ENCODE measurements at regions not wholly inside any gene's neighbourhood (a gene's known extent, or its start where the extent isn't known, plus 50 kb on each side); places are given as distances from the start of the nearest gene placed in this dataset.

DNA sequence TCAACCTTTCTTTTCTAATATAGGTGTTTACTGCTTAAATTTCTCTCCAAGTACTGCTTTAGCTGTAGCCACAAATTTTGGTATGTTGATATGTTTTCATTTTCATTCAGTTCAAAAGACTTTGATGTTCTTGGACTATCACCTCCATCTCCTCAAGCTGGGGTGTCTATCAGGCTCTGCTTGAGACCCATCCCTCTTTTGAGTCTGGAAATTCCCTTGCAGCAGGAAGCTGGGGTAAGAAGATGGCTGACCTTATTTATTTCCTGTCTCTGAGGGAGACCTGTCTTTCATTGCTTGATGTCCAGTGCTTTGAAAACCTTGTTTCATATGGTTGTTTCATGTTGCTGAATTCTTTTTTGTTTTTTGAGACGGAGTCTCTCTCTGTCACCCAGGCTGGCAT lies 60.5 kb upstream of the ADPGK start:
- TF ChIP-seq POLR2A (IDR thresholded peaks at IDR 0.05) (no peak), POLR2AphosphoS5 (IDR thresholded peaks at IDR 0.05; ENCODE audit: insufficient read depth in 1 of 2, low read depth in 1 of 2) (no peak)
- TF ChIP-seq, protein P1, sequence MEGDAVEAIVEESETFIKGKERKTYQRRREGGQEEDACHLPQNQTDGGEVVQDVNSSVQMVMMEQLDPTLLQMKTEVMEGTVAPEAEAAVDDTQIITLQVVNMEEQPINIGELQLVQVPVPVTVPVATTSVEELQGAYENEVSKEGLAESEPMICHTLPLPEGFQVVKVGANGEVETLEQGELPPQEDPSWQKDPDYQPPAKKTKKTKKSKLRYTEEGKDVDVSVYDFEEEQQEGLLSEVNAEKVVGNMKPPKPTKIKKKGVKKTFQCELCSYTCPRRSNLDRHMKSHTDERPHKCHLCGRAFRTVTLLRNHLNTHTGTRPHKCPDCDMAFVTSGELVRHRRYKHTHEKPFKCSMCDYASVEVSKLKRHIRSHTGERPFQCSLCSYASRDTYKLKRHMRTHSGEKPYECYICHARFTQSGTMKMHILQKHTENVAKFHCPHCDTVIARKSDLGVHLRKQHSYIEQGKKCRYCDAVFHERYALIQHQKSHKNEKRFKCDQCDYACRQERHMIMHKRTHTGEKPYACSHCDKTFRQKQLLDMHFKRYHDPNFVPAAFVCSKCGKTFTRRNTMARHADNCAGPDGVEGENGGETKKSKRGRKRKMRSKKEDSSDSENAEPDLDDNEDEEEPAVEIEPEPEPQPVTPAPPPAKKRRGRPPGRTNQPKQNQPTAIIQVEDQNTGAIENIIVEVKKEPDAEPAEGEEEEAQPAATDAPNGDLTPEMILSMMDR (IDR thresholded peaks at IDR 0.05): no peak
